ENCODE measurements at regions not wholly inside any gene's neighbourhood (a gene's known extent, or its start where the extent isn't known, plus 50 kb on each side); places are given as distances from the start of the nearest gene placed in this dataset.

DNA sequence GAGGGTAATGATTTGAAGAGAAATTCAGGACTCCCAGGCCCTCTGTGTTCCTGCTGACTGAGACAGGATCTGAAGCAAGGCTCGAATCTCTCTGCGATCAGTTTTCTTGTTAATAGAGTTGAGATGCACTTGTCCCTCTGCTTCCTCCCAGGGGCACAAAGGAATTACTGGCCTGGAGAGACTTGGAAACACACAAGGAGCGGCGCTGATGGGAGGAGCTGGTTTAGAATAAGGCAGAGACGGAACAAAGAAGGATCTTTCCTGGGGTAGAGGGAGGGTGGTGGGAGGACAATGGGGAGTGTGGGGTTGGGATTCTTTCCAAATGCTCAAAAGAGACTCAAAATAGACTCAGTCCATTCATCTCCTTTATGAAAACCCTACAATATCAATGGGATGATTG lies 719.1 kb downstream of the UQCRFS1 start:
- peaks cover 2% of the 10 kb centered on the region for H3K9me3 ChIP-seq (ENCODE audit: low read depth, low read length)
- DNase-seq (ENCODE audit: insufficient read length, low spot score, missing footprints), result no peak
- no peak overlapping the region for H2AFZ ChIP-seq (ENCODE audit: low read length)
- no peaks in the 10 kb centered on the region for H3K4me1 ChIP-seq (ENCODE audit: insufficient read depth, low read length)
- TF ChIP-seq, protein P1, sequence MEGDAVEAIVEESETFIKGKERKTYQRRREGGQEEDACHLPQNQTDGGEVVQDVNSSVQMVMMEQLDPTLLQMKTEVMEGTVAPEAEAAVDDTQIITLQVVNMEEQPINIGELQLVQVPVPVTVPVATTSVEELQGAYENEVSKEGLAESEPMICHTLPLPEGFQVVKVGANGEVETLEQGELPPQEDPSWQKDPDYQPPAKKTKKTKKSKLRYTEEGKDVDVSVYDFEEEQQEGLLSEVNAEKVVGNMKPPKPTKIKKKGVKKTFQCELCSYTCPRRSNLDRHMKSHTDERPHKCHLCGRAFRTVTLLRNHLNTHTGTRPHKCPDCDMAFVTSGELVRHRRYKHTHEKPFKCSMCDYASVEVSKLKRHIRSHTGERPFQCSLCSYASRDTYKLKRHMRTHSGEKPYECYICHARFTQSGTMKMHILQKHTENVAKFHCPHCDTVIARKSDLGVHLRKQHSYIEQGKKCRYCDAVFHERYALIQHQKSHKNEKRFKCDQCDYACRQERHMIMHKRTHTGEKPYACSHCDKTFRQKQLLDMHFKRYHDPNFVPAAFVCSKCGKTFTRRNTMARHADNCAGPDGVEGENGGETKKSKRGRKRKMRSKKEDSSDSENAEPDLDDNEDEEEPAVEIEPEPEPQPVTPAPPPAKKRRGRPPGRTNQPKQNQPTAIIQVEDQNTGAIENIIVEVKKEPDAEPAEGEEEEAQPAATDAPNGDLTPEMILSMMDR (IDR thresholded peaks at IDR 0.05; ENCODE audit: extremely low read depth, low read depth, low read length), result no peak
- H3K27me3 ChIP-seq (ENCODE audit: insufficient read depth, low read length), result no peaks in the 10 kb centered on the region
- no peaks in the 10 kb centered on the region for H3K36me3 ChIP-seq (ENCODE audit: insufficient read depth, low read length)
- no peak overlapping the region for H3K27ac ChIP-seq (ENCODE audit: low read depth, low read length)
- H4K20me1 ChIP-seq (ENCODE audit: insufficient read depth, low read length), result no peaks in the 10 kb centered on the region
- H3K79me2 ChIP-seq (ENCODE audit: insufficient read depth, low read length), result no peaks in the 10 kb centered on the region
- H3K4me3 ChIP-seq (ENCODE audit: insufficient read depth, low read length), result no peak overlapping the region
- H3K4me2 ChIP-seq (ENCODE audit: insufficient read depth, low read length), result no peak overlapping the region

DNA sequence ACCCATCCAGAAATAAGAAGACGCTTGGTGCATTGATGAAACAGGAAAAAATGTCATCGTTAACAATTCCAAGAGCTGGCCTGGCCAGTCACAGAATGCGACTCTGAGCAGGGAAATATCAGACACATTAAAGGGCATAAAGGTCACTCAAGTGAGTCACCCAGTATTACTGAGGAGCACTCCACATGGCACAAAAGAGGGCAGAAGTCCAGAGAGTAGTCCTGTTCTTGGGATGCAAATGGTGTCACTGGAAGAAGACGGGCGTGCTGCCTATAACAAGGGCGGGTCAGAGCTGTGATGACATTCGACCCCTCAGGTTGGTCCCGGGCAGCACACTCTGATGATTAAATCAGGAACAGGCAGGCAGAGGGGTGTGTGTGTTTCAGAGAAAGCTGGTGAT lies 720.3 kb downstream of the UQCRFS1 start:
- no peak overlapping the region for H2AFZ ChIP-seq (ENCODE audit: low read length)
- H3K4me3 ChIP-seq (ENCODE audit: insufficient read depth, low read length), result no peak overlapping the region
- H3K27ac ChIP-seq (ENCODE audit: low read depth, low read length), result no peak overlapping the region
- H3K9me3 ChIP-seq (ENCODE audit: low read depth, low read length), result peaks cover 2% of the 10 kb centered on the region
- TF ChIP-seq, protein P1 (IDR thresholded peaks at IDR 0.05; ENCODE audit: extremely low read depth, low read depth, low read length), result no peak
- no peak overlapping the region for H3K4me2 ChIP-seq (ENCODE audit: insufficient read depth, low read length)
- H3K79me2 ChIP-seq (ENCODE audit: insufficient read depth, low read length), result no peaks in the 10 kb centered on the region
- no peaks in the 10 kb centered on the region for H3K27me3 ChIP-seq (ENCODE audit: insufficient read depth, low read length)
- no peaks in the 10 kb centered on the region for H3K36me3 ChIP-seq (ENCODE audit: insufficient read depth, low read length)
- no peaks in the 10 kb centered on the region for H4K20me1 ChIP-seq (ENCODE audit: insufficient read depth, low read length)
- H3K4me1 ChIP-seq (ENCODE audit: insufficient read depth, low read length), result no peaks in the 10 kb centered on the region
- no peak for DNase-seq (ENCODE audit: insufficient read length, low spot score, missing footprints)

DNA sequence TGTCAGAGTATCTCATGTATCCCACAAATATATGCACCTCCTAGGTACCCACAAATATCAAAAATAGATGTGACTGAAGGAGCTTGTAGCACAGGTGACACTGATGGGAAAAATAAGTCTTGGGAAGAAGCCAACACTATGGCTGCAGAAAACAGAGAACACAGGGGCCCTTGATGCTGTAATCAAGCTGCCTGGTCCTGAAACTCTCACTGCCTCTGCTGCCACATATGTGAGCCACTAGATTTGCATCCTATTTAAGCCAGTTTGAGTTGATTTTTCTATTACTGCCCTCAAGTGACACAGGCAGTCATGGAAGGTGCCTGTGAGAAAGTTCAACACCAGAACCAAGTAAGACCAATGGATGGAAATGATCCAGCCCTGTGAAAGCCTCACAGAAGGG lies 720.8 kb downstream of the UQCRFS1 start:
- Histone ChIP-seq H3K9me3 (ENCODE audit: low read depth, low read length) (peaks cover 2% of the 10 kb centered on the region), H3K27me3 (ENCODE audit: insufficient read depth, low read length) (no peaks in the 10 kb centered on the region), H4K20me1 (ENCODE audit: insufficient read depth, low read length) (no peaks in the 10 kb centered on the region), H3K4me1 (ENCODE audit: insufficient read depth, low read length) (no peaks in the 10 kb centered on the region), H3K27ac (ENCODE audit: low read depth, low read length) (no peak overlapping the region), H3K36me3 (ENCODE audit: insufficient read depth, low read length) (no peaks in the 10 kb centered on the region), H3K79me2 (ENCODE audit: insufficient read depth, low read length) (no peaks in the 10 kb centered on the region), H3K4me2 (ENCODE audit: insufficient read depth, low read length) (no peak overlapping the region), H2AFZ (ENCODE audit: low read length) (no peak overlapping the region), H3K4me3 (ENCODE audit: insufficient read depth, low read length) (no peak overlapping the region)
- TF ChIP-seq, protein P1 (IDR thresholded peaks at IDR 0.05; ENCODE audit: extremely low read depth, low read depth, low read length), result no peak
- DNase-seq (ENCODE audit: insufficient read length, low spot score, missing footprints), result no peak

DNA sequence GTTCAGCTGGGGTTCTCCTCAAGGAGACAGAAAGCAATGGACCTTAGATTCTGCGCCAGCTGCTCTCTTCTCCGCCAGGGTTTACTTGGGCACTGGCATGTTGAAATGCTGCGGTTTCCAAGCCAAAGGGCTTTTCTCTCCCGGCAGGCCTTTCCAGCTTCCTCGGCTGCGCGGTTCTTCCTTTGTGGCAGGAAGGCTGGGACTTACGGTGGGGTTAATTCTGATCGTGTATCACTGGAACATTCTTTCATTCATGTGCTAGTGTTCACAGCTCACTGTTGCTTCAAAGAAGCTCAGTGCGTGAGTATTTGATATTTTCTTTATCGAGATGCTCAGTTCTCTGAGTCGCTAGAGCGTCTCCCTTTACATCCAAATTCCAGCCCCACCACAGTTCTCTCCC lies 723.2 kb downstream of the UQCRFS1 start:
- Histone ChIP-seq H3K4me2 (ENCODE audit: insufficient read depth, low read length) (no peak overlapping the region), H3K27ac (ENCODE audit: low read depth, low read length) (no peak overlapping the region), H3K9me3 (ENCODE audit: low read depth, low read length) (no peaks in the 10 kb centered on the region), H3K79me2 (ENCODE audit: insufficient read depth, low read length) (no peaks in the 10 kb centered on the region), H2AFZ (ENCODE audit: low read length) (no peak overlapping the region), H4K20me1 (ENCODE audit: insufficient read depth, low read length) (no peaks in the 10 kb centered on the region), H3K27me3 (ENCODE audit: insufficient read depth, low read length) (no peaks in the 10 kb centered on the region), H3K4me1 (ENCODE audit: insufficient read depth, low read length) (no peaks in the 10 kb centered on the region), H3K36me3 (ENCODE audit: insufficient read depth, low read length) (no peaks in the 10 kb centered on the region), H3K4me3 (ENCODE audit: insufficient read depth, low read length) (no peak overlapping the region)
- no peak for DNase-seq (ENCODE audit: insufficient read length, low spot score, missing footprints)
- TF ChIP-seq, protein P1 (IDR thresholded peaks at IDR 0.05; ENCODE audit: extremely low read depth, low read depth, low read length), result no peak

Data from osteoblast (primary cell).